ENCODE measurements at regions not wholly inside any gene's neighbourhood (a gene's known extent, or its start where the extent isn't known, plus 50 kb on each side); places are given as distances from the start of the nearest gene placed in this dataset.

DNA sequence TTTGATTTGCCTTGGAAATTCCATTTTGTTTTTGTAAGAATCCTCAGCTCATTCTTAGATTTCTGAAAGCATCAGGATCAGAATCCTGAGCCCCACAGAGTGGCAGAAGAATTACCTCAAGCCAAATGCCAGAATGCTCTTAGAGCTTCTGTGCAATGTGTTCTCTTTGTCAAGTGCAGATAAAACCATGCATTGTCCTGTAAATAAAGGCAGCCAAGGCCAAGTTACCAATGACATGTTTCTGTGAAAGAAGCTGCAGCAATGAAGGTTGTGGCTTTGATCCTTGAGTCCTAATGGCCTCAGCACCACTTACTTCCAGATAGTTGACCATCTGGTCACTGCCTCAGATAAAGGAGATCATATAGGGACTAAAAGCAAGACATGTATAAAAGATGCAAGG is 343.3 kb upstream of the AKR1E2 start:
- TF ChIP-seq, protein P1, sequence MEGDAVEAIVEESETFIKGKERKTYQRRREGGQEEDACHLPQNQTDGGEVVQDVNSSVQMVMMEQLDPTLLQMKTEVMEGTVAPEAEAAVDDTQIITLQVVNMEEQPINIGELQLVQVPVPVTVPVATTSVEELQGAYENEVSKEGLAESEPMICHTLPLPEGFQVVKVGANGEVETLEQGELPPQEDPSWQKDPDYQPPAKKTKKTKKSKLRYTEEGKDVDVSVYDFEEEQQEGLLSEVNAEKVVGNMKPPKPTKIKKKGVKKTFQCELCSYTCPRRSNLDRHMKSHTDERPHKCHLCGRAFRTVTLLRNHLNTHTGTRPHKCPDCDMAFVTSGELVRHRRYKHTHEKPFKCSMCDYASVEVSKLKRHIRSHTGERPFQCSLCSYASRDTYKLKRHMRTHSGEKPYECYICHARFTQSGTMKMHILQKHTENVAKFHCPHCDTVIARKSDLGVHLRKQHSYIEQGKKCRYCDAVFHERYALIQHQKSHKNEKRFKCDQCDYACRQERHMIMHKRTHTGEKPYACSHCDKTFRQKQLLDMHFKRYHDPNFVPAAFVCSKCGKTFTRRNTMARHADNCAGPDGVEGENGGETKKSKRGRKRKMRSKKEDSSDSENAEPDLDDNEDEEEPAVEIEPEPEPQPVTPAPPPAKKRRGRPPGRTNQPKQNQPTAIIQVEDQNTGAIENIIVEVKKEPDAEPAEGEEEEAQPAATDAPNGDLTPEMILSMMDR (conservative IDR thresholded peaks at IDR 0.05), result no peak
- TF ChIP-seq EZH2 (IDR thresholded peaks at IDR 0.05; ENCODE audit: low read depth), result no peak
